ENCODE measurements at regions not wholly inside any gene's neighbourhood (a gene's known extent, or its start where the extent isn't known, plus 50 kb on each side); places are given as distances from the start of the nearest gene placed in this dataset.

DNA sequence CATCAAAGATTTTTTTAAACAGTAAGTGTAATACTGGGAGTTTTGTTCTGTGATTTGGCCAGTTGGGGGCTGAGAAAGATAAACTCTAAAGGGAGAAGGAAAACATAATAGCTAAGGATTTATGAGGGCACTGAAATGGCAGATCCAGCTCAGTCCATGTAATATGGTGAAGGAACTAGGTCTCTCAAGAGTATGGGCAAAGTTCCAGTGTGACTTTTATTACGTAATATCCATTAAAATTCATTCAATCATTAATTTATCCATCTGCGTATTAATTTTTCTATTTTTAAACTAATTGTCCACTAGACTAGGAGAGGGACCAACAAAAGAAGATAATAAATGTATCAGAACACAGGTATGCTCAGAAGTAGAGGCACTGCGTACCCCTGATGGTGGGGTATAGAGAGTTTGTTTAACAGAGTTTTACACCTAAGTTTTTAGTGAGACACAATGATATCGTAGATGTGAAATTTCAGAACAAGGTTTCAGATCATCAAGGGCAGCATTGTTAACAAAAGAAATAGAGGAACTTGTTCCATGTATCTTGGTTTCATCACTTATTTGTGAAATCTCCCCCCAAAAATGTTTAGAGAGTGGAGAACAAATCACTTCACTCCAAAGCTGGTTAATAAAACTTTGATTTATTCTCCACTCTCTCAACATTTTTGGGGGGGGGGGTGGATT is 351.1 kb downstream of the GRXCR1 start:
- no peak for DNase-seq (ENCODE audit: low read depth)

DNA sequence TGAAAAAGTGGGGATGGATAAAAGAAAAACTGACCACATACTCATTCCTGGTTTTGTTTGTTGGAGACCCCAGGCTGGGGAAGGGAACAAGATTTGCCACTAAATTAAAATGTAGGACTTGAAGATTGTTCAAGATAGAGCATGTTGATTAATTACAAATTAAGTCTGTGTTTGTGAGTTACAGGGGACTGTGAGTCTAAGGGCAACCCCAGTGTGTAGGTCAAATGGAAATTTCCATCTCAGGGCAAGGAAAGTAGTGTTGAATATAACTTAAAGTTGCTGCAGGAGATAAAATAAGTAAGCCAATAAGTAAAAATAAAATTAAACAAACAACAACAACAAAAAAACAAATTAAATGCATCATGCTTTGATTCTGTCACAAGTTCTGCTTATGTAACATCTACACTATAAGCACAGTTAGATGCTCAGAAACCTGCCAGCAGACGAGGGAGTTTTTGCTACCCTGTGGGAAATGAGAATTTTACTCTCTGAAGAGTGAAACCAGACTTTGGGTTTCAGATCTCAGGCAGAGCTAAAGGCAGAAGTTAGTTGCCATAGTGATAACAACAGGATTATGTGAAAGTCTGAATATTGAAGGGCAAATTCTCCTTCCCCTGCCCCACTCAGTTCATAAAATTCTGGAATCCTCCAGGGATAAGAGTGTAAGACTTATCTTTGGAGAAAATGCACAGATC is 352.3 kb downstream of the GRXCR1 start:
- no peak for DNase-seq (ENCODE audit: low read depth)

DNA sequence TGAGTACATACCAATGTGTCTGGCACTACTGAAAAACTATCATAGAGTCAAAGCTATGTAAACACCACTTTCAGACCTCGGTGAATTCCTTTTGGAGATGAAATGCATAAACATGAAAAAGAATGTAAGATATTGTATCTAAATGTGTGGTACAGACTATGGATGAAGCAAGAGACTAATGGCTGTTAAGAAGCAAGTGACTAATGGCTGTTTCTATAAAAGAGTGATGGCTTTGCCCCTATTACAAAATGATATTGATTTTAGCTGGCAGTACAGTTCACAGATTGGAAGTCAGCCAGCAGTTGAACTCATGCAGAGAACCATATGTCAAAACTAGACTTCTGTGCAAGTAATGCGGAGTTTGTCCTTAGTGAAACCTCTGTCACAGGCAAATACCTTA is 359.3 kb downstream of the GRXCR1 start:
- no peak for DNase-seq (ENCODE audit: low read depth)

DNA sequence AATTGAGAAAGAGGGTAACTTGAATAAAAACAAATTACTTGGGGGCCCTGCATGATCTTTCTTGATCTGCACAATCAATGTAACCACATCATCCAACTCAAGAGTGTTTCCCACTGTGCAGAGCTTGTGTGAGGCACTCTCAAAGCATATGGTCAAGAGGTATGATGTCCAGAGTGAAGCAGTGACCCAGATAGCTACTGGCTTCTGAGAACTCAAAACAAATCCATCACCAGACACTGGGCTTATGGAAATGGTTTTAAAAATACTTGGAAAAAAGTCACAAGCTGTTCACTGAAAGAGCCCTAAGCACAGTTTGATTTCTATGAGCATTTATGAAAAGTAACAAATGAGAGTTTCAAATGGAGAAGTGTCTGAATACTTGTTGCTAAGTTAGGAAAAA is 361.0 kb downstream of the GRXCR1 start:
- DNase-seq (ENCODE audit: low read depth) = no peak

DNA sequence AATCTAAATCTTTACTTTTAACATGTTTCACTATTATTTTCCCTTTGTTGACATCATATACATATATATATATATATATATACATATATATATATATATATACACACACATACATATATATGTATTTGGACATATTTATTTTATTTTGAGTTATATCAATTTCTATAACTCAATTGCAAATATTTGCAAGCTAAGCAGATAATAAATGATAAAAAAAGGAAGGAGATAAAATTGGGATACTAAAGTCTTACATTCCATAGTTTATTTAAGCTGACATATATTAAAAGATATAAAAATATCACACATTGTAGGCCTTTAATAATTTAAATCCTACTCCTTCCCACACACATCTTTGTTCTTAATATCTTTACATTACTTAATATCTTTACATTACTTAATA is 372.2 kb downstream of the GRXCR1 start:
- DNase-seq (ENCODE audit: low read depth) = no peak

DNA sequence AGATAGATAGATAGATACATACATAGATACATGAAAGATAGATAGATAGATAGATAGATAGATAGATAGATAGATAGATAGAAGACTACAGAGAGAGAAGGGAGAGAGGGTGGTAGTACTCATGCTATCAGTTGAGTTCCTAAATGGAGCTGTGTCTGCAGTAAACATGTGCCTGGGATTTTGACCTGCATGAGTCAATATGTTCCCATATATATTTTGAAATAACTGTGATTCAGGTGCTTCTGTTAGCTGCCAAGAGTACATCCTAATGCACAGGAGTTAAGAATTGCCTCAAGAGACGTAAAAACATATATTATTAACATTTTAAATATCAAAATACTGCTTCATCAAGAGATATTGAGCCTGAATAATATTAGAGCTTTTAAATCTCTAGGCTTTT is 379.4 kb downstream of the GRXCR1 start:
- no peak for DNase-seq (ENCODE audit: low read depth)

DNA sequence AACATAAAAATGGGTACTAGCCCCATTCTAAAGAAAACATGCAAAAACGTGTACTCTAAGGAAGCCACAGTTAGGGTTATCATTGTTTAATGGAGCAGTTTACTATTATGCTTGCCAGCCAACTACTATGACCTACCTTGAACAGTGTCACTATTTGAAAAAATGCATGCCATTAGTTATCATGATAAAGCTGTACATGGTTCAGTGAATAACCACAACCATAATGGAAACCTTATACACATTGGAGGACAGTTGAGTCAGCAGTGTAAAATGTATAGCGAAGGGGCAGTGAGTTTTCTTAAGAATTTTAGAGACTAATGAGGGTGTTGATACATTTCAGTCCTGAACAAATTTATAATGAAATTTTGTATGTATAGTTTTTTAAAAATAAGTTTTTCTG is 381.9 kb downstream of the GRXCR1 start:
- DNase-seq (ENCODE audit: low read depth) = no peak

DNA sequence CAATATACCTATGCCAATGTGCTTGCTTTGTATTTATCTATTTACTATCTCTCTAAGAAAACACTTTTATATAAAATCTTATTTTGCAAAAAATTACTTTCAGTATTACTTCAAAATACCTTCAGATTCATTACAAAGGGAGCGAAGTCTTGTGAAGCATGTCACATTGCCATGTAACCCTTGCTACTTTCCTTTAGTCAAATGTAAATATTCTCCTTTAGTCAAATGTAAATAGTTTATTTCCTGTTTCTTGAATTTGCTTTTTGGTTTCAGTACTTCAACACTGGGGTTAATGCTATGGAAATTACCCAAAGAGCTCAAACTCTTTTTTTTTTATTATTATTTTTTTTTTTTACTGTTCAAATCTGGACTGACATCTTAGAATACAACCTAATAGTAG is 383.3 kb downstream of the GRXCR1 start:
- DNase-seq (ENCODE audit: low read depth) = no peak

DNA sequence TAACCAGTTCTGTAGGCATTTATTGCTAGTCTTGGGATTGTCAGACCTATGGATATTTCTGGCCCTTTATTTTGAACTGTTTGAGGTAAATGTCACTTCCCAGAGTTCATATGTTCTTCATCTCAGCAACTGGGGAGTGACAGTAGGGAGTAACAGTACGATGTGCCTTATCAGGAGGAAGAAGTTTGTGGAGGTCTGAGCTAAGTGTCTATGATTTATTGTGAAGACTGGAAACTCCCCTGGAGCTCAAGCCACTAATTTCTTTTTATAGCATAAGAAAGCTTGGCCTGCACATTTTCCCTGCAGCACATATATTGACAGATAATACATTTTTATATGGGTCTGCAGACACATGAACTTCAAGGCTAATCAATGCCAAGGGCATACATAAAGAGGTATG is 383.8 kb downstream of the GRXCR1 start:
- no peak for DNase-seq (ENCODE audit: low read depth)

DNA sequence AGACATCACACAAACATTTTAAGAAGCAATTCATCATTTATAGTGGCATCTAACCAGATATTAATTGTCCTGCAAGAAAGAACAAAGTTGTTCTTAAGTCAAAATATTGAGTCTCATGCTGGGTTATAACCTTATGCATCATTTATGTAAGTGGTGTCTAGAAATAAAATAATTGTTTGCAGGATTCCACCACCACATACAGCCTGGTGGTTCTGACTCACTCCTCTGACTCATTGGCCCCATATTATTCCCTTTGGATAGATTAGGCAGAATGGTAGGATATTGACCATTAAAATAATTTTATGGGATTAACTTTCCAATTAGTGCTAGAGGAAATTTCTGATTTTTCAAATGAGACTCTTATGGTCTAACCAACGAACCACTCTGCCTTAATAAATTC is 384.5 kb downstream of the GRXCR1 start:
- no peak for DNase-seq (ENCODE audit: low read depth)

DNA sequence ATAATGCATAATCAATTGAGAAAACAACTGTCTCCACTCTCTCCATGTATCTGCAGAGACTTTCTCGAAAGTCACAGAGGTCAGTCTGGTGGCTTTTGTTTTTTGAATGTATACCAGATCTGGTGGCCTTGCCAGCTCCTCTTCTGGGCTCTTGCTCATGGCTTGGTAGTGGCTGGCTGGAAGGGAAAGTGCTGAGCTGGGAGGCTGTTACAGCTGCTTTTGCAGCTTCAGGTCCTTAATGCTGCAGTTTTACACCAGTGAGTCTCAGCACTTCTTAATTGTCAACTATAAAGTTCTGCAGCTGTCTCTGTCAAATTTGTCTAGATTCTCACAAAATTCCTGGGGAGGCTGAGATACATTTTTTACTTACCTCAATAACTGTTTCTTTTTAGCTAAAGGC is 390.0 kb downstream of the GRXCR1 start:
- DNase-seq (ENCODE audit: low read depth) = no peak

DNA sequence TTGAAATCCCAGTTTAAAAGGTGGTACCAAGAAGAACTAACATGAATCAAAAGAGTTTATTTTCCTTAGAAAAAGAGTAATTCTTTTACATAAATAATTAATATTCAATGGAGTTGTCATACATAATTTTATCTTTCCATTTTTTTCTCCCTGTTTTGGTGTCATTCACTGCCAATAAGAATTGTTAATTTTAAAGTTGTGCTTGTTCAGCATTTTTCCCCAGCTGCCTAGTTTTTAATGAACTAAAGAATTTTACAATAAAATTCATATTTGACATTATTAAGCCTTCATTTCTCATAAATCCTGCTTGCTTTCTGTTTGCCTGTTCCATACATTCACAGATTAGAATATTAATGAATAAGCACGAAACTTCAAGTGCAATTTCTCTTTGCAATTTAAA is 393.6 kb downstream of the GRXCR1 start:
- DNase-seq (ENCODE audit: low read depth) = no peak

DNA sequence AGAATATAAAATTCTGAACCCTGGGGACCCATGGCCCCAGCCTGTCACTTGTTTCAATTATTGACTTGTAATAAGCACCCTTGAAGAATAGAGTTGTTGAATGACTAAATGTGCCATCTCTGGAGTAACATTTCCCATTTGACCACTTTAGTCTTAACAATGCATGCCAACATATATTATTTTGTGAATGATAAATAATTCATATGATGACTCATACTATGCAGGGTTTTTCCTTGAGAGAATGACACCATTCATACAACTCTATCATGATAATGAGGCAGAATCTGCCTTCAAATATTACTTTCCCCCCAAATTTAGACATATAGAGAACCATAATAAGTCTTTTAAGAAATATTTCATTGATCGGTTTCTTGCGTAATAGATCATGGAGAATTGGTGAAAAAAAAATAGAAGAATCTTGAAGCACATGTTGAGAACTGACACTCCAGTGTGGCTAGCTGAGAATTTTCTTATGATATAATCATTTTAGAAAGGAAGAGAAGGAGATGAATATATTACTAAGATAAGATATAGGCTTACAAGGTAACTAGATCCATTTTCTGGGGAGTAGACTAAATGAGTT is 404.5 kb downstream of the GRXCR1 start:
- no peak for DNase-seq (ENCODE audit: low read depth)

DNA sequence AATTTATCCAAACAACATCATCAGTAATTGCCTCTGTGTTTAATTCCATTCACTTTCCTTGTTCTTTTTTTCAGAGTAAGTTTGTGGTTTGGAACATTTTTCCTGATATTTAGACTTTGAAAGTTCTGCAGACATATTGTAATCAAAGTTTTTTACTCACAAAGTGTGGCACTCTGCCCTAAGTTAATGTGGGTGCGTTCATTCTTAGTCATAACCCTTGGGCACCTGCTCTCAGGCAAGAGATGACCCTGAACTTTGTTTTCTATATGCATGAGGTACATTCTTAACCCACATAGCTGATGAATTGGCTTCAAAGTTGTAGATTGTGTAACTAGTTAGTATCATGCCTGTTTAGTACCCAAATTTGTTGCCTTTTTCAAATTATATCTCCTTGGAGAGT is 424.3 kb downstream of the GRXCR1 start:
- DNase-seq (ENCODE audit: low read depth) = no peak

DNA sequence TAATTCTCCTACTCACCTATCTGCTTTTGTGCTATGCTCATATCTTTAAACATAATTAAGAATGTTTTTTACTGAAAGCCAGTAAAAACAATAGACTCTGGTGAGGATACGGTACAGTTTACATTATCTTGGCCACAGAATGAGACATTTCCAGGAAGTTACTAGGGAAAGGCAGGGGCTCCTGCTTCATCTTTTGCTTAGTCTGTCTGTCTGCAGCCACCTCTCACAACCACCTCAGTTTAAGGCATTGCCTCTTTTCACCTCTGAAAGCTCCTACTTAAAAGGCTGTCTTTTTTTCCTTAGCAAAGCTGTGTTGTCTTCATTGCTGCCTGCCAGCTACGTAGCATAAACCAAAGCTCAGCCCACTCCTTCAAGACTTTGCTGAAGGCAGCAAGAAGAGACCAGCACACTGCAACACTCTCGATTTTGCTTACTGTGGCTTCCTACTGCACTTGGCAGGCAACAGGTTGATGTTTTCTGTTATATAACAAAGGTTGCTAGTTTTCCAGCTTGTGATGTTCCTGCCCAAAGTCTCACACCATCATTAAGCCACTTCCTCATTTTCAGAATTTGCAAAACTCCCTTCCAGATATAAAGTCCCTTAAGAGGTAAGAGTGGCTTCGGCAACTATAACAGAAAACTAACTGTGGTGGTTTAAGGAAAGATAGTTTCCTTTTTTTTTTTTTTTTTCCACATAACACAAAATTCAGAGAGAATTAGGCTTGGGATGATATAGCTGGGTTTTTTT is 432.9 kb downstream of the GRXCR1 start:
- no peak for DNase-seq (ENCODE audit: low read depth)

DNA sequence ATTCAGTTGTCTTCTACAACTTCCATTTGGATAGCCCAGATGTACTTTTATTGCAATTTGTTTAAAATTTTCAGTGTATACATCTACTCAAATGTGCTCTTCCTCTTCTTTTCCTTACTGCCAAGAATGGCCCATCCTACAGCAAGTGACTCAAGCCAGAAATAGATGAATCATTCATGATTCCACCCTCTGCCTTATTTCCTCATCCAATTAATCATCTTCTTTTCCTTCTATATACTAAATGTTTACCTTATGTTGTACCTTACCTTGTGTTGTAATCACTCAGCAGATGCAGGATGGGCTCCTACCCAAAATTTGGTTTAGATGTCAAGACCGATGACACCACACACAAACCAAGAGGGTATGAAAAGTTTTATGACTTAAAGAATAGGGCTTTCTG is 437.8 kb downstream of the GRXCR1 start:
- DNase-seq (ENCODE audit: low read depth) = no peak

DNA sequence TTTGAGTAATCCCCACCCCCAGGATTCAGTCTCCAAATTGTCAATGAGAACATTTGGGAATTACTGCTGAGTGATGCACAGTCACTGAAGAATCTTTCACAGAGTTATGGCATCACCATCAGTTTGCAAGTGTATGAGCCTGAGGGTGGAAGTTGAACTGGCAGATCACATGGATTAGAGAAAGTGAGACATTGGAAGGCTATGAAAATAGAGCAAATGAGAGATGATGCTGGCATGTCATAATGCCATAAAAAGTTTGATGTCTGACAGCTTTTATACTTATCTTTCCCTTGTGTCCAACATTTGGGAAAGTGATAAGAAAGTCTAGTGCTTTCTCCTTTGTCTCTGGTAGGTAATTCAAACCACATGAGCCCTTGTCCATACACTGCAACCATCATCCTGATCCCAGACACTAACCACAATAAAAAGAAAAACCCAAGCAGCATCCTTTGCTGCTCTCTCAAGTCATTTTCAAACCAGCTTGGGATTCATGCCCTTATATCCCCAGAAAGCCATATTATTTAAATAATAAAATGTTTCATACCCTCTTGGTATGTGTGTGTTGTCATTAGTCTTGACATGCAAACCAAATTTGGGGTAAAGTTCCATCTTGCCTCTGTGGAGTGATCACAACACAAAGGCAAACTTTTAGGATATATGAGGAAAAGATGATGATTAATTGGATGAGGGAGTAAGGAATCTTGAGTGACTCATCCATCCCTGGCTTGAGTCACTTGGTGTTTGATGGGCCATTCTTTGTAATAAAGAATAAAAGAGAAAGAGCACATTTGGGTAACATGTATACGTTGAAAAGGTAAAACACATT is 438.9 kb downstream of the GRXCR1 start:
- no peak for DNase-seq (ENCODE audit: low read depth)

DNA sequence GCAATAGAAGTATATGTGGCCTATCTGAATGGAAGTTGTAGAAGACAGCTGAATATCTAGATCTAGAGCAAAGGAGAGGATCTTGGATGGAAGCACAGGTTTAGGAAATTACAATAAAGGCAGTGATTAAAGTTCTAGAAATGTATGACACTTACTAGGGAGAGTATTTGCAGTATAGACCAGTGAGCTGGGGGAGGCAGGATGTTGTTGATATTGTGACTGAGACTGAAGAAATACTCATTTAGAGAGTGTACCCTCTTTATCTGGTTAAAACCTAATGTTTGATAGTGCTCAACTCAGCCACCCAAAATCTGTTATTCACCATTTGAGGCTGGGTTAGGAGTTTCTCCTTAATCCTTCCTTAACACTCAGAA is 439.5 kb downstream of the GRXCR1 start:
- DNase-seq (ENCODE audit: low read depth) = no peak

DNA sequence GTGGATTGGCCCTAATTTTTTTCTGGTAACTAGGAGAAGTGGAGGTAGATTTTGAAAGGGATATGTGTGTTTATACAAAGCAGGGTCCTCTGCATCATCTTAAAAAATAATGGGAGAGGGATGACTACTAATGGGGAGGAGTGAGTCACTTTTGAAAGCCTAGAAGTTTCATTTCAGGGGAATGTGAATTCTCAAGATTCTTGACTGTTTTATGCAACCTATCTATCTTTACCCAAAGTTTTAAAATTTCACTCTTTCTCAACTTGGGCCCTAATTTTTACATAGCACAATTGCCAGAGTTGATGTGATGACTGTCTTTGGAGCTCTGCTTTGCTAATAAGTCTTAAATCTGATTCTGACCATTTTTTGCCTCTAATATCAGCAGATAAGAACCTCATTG is 445.2 kb downstream of the GRXCR1 start:
- no peak for DNase-seq (ENCODE audit: low read depth)

DNA sequence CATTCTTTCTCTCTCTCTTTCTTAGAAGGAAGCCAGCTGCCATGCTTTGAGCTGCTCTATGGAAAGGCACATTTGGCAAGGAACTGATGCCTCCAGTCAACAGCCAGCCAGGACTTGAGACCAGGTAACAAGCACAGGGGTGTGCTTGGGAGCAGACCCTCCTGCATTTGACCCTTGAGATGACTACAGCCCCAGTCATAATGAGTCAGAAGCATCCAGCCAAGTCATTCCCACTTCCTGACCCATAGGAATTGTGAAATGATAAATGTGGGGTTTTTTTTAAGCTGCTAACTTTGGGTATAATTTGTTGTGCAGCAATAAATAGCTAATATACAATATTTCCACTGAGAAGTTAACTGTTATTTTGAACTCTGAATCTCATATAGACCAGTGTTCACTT is 446.9 kb downstream of the GRXCR1 start:
- DNase-seq (ENCODE audit: low read depth) = no peak

DNA sequence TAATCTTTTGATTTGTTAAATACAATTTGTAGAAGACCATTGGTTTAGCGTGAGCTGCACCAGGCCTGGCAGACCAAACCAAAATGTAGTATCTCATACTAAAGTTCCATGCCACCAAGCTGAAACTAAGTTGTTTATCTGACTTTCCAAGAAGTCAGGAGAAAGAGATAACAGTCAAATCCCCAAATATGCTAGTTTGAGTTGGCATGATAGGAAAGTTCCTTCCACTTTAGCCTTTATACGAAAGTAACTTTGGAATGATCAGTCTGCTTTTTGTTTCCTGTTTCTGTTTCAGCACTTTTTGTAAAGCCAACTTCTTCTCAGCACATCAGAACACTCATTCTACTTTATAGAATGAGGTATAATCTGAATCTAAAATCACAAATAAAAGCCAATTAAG is 449.2 kb downstream of the GRXCR1 start:
- no peak for DNase-seq (ENCODE audit: low read depth)

DNA sequence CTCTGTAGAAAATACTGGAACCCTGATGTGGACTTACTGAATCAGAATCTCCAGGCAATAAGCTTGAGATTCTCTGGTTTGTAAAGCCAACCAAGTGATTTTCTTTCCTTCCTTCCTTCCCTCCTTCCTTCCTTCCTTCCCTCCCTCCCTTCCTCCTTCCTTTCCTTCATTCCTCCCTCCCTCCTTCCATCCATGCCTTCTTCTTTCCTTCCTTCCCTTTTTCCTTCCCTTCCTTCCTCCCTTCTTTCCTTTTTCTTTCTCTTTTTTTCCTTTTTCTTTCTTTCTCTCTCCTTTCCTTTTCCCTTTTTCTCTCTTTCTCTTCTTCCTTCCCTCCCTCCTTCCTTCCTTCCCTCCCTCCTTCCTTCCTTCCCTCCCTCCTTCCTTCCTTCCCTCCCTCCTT is 450.8 kb downstream of the GRXCR1 start:
- DNase-seq (ENCODE audit: low read depth) = no peak

Data from forelimb muscle (tissue), 1 donor.